A172 (cell line): ENCODE measurements at regions not wholly inside any gene's neighbourhood (a gene's known extent, or its start where the extent isn't known, plus 50 kb on each side); places are given as distances from the start of the nearest gene placed in this dataset.
A peak's percentile ranks its signal among the peaks of the same experiment; 100 is the strongest.
"Not testable (repeated sequence)": the region's sequence is repeated elsewhere in the genome, so short reads cannot be mapped to it uniquely, and the experiment has no call there.

Experiments used
- DNase-seq: peaks from one replicate; pipeline ENCODE4 v3.0.0-alpha.2; 2015; ENCODE audit warnings: low spot score

DNA sequence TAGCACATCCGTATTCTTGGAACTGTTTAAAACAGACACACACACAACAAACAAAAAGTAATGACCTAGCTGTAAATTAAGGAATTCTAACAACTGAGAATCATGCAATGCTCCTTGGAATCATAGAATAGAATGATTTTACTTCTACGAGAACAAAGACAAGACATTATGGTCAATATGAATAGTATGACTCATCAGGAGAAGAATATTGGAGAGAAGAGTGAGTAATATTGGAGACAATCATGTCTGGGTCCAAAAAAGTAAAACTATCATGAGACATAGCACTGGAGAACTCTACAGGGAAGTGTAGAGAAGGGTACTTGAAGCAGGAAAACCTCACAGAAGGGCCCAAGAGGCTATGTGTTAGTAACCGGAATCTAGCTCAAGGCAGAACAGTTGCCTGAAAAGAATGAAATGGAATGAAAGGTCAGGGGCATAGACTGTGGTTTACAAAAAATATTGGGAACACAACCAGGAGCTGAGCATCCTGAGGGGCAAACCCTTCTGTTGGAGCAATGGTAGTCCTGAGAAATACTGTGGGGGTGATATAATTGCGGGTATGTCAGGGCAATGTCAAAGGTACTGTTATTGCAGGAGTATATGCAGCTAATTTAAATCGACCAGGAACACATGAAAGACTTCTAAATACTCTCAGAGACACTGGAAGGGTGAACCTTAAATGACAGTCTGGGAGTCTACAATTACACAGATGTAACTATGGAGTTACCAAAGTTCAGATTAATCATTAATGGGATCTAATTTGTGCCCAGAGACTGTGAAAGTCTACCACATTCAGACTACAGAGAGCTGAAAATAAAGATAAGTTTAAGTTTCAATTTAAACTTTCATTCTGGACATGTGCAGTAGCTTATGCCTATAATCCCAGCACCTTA is 201.2 kb downstream of the BCHE start:
- DNase-seq: no peak

DNA sequence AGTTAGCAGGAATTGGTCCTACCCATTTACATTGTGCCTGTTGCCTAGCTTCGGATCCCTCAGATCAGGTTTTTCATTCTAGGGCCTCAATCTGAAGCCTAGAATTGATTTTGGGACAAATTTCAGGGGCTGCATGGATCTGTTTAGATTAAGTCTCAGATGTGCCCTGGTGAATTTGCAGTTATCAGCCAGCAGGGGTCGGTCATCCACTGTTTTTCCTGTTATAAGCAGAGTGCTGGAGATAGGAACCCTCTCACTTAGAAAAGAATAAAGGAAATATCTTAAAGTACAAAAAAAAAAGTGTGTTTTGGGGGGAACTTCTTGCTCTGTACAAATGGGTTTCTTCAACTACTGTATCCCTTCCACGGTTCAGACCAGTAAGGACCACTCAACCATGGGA is 212.5 kb downstream of the BCHE start:
- DNase-seq: peak; percentile 31

DNA sequence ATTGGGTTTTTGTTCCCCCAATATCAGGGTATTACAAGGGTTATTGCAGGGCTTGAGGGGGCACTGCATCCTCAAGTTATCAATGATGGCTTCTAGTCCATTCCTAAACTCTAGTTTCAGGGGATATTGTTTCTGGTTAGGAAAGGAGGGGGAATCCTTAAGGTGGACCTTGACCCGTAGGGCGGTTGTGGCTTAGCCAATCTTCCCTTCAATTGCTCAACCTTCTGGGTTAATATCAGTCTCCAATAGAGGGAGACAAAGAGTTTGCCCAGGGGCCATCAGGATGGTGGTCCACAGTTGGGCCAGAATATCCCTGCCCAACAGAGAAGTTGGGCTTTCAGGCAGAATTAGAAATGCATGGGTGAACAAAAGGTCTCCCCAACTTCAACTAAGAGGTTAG is 214.9 kb downstream of the BCHE start:
- DNase-seq: no peak

DNA sequence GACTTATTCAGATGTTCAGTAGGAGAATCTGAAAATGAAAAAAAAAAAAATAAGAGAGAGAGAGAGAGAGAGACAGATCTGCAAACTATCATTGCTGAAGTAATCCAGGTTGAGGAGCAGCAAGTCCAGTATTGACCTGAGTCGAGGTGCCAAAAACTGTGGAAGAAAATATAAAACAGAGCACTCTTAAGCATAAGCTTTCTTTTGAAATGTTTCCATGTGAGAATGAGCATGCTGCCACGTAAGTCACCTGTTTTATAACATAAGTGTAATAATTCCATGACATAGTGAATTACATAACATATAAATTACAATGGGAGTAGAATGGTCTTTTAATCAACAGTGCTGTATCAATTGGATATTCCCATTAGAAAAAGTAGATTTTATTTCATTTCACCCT is 218.2 kb downstream of the BCHE start:
- no peak for DNase-seq

DNA sequence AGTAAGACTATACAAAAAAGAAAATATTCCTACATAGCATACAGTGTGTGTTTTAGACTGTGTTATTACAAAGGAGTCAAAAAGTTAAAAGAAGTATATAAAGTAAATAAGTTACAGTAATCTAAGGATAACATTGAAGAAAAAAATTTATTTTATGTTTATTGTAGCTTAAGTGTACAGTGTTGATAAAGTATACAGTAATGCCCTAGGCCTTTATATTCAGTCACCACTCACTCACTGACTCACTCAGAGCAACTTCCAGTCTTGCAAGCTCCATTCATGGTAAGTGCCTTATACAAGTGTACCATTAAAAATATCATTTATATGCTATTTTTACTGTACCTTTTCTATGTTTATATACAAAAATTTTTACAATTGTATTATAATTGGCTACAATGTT is 220.1 kb downstream of the BCHE start:
- DNase-seq: no peak

DNA sequence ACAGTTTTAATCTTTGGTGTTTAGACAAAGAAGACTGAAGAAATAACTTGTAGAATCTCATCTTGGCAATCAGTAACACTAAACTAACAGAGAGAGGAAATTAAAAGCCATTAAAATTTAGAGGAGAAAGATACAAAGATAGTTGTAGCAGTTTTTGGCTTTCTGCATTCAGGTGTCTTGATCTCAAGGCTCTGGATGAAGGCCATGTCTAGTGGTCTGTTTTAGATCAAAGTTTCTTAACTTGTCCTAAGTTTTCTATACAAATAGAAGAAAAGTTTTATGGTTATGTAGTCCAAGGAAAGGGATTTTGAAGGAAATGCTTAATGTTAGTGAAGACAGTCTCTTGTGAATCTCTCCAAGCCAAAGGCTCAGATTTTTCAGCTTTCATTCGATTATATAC is 222.9 kb downstream of the BCHE start:
- DNase-seq: no peak

DNA sequence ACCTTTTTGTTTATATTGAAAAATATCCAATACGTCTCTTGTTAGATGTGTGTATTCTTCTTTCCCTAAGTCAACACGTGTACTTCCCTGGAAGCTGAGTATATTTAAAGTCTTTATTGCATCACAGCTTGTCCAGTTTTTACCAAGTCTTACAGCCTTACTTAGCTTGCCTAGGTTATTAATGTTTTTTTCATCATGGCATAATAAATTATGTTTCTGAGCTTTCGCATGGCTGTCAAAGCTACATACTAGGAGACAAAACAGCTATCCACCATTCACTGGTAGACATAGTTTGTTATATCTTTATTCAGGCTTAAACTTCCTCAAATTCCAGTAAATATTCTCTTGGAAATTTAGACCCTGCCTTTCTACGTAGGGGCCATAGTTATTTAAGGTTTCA is 224.2 kb downstream of the BCHE start:
- no peak for DNase-seq

DNA sequence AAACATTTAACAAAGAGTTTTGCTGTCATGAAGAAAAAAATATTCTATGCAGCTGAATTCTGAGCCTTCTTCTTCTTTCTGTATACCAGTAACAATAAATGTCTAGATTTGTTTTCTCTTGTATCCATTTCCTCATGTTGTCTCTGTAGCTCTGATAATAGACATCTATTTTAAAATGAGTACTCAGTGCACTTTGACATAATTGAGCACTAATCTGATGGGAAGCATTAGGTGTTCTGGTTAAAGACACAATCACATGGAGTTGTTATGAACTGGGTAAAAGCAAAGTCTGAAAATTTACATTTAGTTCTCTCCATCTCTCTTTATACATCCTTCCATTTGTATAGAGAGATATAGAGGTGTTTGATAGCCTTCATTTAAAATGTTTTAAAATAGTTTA is 230.0 kb downstream of the BCHE start:
- no peak for DNase-seq

DNA sequence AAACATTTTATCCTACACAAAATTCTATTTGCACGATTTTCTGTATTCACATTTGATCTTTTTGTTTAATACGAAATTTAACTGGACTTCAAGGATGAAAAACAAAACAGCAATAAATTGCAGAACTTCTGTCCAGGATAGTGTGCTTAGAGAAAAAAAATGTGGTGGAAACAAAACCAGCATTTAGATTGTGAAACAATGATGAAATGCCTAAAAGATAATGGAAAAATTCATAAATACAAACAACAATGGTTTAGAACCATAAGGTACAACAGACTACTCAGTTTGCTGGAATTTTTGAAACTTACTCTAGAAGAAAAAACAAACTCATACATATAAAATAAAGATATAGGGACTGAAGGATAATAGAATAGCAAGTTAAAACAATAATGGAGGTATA is 234.0 kb downstream of the BCHE start:
- no peak for DNase-seq

DNA sequence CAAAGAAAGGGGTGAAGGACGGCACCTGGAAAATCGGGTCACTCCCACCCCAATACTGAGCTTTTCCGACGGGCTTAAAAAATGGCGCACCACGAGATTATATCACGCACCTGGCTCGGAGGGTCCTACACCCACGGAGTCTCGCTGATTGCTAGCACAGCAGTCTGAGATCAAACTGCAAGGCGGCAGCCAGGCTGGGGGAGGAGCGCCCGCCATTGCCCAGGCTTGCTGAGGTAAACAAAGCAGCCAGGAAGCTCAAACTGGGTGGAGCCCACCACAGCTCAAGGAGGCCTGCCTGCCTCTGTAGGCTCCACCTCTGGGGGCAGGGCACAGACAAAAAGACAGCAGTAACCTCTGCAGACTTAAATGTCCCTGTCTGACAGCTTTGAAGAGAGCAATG is 264.7 kb downstream of the BCHE start:
- not testable (repeated sequence) for DNase-seq

DNA sequence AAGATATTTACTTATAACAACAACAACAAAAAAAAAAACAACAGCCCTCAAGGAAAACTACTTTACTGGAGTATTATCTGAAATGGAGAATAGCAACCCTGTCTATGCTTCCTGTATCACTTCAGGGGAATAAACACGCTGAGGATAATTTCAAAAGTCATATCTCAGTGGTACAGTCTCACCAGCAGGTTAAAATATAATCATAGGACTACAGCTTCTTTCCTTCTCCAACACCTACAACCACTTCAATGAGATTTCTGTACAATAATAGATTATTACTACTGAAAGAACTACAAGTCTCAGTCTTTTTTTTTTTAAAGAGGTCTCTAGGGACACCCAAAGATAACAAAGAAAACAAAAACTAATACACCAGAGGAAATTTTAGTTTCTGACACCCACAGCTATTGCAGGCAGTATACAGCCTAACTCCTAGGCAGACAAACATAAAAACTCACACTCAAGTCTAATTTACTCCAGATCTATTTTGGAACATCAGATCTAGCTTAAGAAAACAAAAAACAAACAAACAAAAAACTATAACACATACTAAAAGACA is 268.2 kb downstream of the BCHE start:
- no peak for DNase-seq

DNA sequence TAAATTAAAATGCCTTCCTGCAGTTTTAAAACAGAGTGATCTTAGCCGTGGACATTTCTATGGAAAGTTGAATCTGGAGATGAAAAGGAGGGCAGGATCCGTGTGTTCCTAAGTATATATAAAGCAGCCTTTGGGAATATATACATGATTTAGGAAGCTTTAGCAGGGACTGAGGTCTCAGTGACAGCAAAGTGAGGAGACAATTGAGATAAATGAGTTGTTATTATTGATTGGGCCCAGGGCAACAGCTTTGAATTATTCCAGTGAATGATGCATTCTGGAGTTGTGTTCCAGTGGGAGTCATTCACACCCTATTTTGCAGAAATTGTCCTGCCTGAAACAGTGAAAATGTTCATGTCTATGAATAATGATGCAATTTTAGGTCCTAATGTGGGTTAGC is 281.4 kb downstream of the BCHE start:
- DNase-seq: no peak

DNA sequence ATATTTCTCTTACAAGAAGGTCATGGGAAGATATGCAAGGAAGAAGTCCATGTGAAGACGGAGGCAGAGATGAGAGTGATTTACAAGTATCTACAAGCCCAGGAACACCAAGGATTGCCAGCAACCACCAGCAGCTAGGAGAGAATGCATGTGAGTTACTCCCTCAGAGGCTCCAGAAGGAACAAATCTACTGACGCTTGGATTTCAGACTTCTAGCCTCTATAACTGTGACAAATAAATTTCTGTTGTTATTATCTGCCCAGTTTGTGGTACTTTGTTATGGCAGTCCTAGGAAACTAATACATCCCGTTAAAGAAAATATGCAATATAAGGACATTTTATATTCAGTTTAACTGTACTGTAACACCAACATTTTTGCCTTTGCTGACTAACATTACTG is 283.9 kb downstream of the BCHE start:
- no peak for DNase-seq

DNA sequence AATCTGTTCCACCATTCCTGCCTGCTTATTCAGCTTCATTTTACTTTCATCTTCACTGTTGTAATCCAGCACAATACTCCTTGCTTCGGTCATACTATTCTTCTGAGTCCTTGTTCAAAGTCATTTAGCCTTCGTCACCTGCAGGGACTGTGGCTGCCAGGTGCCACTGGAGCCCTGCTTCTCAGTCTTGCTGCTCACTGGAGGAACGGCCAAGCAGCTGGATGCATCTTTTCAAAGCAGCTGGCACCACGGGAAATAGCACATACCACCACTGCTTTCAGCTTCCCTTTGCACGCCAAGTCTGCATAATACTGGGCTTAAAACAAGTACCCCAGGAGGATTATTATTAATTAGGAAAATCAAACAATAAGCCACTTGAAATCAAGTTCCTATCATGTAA is 287.6 kb downstream of the BCHE start:
- DNase-seq: no peak

DNA sequence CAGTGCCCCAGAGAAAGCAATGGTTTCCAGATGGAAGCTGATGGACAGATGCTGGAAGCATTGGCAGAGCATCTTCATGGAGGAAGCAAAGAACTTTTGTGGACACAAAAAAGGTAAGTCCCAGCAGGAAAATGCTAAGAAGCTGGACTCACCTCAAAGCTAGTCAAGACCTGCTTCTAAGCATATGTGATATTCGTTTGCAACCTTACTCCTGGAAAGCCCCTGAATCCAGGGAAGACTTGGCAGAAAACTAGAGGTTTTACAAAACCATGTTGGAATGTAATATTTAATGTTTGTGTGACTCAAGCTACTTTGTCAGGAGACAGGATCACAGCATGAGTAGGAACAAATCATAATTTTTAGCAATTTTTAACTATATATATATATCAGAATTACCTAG is 288.2 kb downstream of the BCHE start:
- DNase-seq: no peak

DNA sequence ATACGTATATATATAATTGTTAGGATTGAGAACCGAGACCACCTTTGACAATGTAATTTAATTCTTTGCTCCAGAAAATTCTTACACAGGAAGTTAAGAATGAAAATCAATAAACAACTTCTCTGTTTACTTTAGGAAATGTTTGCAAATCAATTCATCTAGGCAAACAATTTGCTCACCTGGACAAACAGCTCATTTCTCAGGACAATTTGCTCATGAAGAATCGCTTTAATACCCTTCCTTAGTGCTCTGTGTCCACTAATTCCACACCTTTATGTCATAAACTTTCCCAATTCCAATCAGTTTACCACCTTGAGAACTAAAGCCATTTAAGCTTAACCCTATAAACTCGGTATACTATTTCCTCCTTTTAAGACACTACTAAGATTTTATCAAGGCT is 292.2 kb downstream of the BCHE start:
- DNase-seq: no peak

DNA sequence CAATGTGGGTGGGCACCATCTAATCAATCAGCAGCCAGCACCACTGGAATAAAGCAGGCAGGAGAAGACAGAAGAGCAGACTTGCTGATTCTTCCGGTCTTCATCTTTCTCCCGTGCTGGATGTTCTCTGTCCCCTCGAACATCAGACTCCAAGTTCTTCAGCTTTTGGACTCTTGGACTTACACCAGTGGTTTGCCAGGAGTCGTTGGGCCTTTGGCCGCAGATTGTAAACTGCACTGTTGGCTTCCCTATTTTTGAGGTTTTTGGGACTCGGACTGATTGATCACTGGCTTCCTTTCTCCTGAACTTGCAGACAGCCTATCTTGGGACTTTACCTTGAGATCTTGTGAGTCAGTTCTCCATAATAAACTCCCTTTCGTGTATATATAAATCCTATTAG is 292.8 kb downstream of the BCHE start:
- DNase-seq: no peak

DNA sequence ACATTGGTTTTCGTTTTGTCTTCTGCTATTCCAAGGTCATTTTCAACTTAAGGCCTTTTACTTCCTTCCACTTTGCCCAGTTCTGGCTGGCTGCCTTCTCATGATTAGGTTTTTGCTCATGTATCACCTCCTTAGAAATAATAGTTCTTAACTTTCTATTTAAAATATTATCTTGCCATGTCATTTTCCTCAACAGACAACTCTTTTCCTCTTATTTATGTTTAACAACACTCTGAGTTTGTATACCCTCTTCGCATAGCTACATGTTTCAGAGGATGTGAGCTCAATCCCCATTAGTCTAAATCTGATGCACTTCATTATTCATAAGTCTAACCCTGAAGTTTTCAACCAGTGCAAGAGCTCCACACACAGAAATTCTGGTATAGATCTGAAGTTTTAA is 299.1 kb downstream of the BCHE start:
- no peak for DNase-seq

DNA sequence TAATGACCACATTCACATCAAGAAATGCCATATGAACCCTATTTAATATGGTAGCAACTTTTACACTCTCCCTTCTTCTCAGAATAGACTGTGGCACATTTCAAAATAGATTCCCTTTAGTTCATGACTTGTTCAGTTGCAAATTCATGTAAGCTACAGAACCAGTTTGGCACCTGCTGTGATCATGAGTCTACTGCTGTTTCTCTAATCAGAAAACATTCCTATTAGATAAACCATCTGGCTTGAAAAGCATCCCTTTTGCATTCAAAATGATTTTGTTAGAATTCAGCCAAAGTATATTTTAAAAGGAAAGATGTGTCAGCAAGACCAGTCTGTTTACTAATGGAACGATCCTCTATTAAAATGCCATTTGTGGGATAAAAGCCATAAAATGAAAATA is 304.4 kb downstream of the BCHE start:
- DNase-seq: no peak

DNA sequence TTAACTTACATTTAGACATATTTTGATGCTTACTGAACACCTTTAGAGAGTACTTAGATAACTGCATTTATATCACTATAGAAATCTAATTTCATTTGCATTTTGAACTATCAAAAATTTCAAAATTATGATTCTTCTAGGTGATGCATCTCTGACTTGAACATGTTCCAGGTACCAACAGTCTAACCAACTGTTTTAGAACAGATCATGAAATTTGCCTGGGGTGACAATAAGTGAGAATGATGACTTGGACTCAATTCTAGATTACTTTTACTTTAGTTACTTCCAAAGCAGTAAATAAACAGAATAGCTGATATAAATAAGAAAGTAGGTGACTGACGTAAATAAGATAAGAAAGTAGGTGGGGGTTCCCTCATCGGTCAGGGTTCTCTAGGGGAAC is 307.8 kb downstream of the BCHE start:
- DNase-seq: no peak

DNA sequence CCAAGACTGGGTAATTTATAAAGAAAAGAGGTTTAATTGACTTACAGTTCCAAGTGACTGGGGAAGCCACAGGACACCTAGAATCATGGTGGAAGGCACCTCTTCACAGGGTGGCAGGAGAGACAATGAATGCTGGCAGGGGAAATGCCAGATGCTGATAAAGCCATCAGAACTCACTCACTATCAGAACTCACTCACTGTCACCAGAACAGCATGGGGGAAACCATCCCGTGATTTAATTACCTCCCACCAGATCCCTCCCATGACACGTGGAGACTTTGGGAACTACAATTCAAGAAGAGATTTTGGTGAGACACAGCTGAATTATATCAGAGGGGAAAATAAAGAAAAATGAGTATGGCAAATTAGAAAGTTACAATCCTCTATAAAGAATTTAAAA is 310.9 kb downstream of the BCHE start:
- DNase-seq: no peak

DNA sequence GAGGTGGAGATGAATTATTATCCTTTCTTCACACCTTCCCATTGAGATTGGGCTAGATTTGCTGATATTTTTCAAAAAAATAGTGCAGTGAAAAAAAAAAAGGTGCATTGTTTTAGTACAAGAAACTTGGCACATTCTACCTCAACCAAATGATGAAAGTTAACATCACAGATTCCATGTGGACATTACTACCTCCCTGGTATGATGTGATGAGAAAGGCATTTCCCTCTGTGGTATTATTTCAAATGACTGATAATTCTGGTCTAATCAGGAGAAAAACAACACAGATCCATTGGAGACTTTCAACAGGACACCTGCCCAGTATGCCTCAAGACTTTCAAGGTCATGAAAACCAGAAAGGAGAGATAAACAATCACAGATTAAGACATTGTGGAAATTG is 313.4 kb downstream of the BCHE start:
- peak; percentile 71 for DNase-seq

DNA sequence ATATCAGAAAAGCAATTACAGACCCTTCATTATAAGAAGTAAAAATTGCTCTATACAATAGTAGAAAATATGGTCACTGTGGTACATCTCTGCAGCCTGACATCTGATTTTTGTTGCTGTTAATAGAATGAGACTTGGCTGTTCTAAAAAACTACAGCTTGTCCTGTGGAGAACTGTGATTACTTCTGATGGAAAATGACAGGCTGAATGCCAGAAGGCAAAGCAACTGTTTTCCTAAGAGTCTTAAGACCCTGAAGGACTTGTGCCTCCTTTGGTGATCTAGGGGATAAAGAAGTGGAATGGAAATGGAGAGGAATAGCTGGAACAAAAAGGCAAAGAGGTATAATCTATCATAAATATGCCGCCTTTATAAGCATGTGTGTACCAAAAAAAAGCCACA is 314.8 kb downstream of the BCHE start:
- DNase-seq: no peak
